Activated naive CD8-positive, alpha-beta T cell treated with anti-CD3 and anti-CD28 coated beads, Interleukin-2, amount 50 U/mL, for 16 hours (primary cell): ENCODE measurements at regions not wholly inside any gene's neighbourhood (a gene's known extent, or its start where the extent isn't known, plus 50 kb on each side); places are given as distances from the start of the nearest gene placed in this dataset.
"Not testable (repeated sequence)": the region's sequence is repeated elsewhere in the genome, so short reads cannot be mapped to it uniquely, and the experiment has no call there.

Source experiments
- DNase-seq: peaks from one replicate; pipeline ENCODE4 v3.0.0-alpha.2; 2020; ENCODE audit warnings: low read depth, low spot score

DNA sequence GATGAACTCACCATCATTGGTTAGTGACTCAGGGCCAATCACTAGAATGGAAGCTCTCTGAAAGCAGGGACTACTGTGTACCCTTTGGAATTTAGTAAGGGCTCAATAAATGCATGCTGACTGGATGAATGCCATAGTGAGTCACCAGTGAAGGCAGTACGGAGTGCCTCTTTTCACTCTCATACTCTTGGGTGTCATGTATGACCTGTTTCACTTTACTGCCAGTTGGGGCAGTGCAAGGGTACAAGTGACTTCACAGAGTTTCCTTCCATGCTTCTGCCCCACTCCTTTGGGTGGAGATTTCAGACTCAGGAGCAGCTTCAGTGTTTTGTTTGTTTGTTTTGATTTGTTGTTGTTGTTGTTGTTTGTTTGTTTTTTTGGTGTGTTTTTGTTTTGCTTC is 57.7 kb downstream of the SOX3 start:
- no peak for DNase-seq

DNA sequence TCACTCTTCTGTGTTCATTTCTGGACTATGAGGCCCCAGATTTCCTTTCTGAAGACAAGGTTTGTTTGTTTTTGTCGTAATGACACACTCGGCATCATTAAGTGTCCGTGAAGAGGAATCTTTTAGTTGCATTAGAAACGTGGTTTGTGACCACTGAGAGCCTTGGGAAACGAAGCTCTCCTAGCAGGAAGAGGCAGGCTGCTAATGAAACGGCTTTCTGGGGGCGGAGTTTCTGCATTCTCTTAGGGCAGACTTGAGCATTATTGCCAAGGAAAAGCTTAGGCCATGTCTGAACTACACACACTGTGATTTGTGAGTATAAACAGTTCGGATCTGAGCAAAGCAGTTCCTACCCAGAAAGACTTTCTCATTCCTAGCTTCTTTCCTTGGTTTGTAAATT is 64.0 kb downstream of the SOX3 start:
- no peak for DNase-seq

DNA sequence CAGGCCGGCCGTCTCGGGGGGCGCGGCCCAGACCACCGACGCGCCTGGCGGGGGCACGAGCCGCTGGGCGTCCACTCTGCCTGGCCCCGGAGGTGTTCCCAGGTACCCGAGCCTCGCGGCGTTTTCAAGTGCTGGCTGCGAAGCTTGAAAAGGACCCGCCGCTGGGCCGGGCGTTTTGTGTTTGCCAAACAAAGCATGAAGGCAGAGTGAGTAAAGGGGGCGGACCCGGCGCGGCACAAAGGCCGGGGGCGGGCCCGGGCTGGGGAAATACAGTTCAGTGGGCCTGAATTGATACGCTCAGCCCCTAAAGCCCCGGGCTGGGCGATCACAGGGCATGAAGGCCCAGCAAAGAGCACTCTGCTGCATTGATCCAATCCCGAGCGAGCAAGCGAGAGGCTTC is 65.4 kb downstream of the SOX3 start:
- DNase-seq, result no peak

DNA sequence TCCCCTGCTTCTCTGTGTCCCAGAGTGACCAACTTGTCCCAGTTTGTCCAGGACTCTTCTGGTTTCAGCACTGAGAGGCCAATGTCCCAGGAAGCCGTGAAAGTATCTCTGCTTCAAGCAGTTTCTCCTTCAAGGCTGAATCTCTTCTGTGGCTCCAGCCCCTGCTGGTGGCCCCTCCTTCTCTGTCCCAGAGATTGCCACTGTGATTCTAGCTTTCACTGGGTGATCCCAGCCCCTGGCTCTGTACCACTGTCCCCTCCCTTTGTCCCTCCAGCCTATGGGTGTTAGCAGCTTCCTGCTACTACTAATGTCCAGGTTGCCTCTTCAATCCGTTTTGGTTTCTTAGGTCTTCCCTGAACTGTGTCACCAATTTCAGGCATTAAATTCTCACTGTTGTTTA is 70.5 kb downstream of the SOX3 start:
- DNase-seq, result no peak

DNA sequence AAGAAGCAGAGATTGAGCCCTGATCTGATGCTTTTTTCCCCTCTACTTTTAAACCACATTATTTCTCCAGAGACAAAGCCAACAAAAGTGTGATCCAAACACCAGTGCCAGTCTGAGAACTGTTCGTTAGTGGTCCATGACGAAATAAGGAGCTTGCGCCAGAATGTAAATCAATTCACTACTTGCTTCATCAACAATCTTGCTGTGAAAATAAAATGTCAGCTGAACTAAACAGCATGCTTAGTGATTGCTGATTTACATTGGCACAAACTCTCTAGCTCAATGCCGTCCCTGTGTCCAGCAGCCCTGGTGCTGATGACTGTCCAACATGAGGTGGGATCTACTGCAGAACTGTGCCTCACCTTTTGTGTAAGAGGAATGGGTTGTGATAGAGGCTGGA is 71.3 kb downstream of the SOX3 start:
- no peak for DNase-seq

DNA sequence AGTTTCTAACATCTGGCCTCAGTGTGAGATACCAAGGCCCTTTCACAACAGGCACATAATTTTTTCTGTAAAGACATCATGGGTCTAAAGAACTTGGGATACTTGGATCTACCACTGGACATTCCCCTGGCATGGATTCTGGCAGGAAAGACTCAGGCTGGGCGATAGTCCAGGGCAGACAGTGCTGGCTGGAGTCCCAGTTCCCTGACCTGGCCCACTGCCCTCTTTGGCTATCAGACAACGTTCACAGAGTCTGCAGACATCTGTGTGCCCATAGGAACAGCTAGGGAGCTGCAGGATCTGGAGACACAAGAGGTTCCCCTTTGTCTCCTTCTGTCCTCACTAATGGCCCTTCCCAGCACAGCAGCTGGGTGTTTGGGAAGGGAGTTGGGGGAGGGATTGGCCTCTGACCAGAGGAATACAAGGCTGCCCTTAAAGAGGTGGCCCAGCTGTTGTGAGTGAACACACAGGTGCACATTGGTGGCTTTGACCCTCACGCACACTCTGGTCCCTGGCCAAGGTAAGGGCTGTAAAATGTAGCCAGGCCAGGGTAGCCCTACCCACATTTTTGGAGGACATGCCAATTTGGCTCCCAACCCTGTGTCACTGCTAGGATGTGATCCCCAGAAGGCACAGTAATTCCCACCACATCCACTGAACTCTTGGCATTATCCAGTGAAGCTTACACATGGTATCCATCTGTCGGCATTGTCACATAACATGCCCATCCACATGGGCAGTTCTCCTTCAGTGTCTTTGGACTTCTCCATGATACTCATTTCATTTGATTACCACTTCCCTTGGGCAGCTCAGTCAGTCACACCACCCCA is 72.3 kb downstream of the SOX3 start:
- DNase-seq, result no peak

DNA sequence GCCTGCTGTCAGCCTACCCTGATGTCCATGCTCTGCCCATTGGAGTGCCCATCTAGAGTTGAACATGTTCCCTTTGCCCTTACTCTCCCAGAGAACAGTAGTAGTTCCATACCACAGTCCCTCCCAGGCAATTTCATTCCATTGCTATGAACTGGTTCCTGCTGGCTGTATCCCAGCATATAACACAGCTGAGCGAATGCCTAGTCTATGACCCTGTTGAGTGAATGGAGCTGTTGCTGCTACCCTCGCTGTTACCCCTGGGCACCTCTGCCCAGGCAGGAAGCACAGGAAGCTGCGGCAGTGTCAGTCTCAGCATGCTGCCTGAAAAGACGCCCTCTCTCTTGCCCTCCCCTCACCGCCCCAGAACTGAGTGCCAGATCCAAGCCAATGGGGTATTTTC is 73.3 kb downstream of the SOX3 start:
- DNase-seq, result no peak

DNA sequence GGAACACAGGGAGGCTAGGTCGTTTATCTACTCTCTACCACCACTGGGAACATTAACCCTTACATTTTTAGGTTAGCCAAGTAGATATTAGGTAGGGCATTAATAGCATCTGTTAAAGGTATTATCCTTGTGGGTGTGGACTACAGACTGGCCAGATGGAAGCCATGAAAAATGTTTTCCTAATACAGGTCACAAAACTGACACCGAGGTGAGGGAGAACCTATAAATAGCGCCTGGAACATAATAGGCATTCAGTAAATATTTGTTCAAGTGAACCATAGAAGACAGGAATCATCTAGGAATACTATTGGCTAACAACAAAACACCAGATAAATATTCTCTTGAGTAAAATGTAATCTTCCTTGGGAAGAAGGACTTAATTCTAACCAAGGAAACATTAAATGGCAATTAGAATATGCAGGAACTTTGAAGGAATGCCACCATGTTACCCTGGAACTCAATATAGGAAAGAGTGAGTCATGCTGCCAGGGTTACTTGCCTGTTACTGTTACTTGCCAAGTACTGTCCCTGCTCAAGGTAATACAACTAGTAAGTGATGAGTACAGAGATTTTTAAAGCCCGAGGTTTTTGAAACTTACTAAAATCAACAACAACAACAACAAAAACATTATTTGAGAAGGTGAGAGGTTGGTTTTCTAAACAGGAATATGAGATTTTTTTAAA is 79.0 kb downstream of the SOX3 start:
- no peak for DNase-seq

DNA sequence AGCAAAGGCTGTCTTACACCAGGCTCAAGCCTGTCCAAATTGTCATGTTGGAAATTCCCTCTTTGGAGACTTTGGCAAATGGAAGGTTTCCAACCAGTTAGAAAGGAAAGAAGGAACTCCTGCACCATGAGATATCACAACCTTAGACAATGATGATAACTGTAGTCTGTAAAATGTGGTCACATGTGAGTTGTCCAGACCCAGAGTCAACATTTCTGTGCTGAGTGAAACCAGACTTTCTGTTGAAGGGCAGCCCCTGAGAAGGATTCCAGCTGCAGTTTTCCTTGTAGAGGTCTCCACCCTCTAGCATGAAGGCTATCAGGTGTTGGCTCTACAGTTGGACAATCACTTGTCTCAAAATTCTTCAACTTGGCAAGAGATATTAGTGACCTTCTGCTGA is 82.4 kb downstream of the SOX3 start:
- no peak for DNase-seq

DNA sequence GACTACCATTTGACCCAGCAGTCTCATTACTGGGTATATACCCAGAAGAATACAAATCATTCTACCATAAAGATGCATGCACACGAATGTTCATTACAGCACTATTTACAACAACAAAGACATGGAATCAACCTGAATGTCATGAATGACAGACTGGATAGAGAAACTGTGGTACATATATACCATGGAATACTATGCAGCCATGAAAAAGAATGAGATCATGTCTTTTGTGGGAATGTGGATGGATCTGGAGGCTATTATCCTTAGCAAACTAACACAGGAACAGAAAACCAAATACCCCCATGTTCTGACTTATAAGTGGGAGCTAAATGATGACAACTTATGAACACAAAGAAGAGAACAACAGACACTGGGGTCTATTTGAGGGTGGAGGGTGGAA is 102.7 kb downstream of the SOX3 start:
- DNase-seq, result not testable (repeated sequence)

DNA sequence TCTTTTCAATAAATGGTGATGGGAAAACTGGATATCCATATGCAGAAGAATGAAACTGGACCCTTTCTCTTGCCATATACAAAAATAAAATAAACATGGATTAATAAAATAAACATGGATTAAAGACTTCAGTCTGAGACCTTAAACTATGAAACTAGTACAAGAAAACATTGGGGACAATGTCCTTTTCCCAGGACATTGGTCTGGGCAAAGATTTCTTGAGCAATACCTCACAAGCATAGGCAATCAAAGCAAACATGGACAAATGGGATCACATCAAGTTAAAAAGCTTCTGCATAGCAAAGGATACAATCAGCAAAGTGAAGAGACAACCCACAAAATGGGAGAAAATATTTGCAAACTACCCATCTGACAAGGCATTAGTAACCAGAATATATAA is 108.5 kb downstream of the SOX3 start:
- not testable (repeated sequence) for DNase-seq

DNA sequence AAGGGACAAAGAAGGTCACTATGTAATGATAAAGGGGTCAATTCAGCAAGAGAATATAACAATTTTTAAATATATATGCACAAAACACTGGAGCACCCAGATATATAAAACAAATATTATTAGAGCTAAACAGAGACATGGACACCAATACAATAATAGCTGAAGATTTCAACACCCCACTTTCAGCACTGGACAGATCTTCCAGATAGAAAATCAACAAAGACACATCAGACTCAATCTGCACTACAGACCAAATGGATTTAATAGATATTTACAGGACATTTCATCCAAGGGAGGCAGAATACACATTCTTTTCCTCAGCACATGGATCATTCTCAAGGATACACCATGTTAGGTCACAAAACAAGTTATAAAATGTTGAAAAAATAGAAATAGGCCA is 111.4 kb downstream of the SOX3 start:
- DNase-seq, result no peak

DNA sequence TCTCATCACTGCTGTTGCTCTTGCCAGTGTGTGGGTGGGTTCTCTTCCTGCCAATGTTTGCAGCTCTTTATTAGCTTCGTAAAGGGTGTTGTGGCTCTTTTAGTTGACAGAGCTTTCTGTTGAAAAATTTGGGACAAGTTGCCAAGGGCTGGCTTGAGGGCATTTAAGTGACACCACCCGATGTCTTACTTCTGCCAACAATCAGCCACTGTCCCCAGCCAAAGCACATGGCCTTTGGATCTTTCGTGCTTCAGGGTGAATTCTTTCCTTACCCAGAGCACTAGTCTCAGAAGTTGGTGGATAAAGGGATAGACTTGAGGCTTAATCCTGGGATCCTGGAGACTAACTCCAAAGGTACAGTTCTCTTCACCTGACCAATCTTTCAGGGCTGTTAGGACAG is 113.6 kb downstream of the SOX3 start:
- no peak for DNase-seq

DNA sequence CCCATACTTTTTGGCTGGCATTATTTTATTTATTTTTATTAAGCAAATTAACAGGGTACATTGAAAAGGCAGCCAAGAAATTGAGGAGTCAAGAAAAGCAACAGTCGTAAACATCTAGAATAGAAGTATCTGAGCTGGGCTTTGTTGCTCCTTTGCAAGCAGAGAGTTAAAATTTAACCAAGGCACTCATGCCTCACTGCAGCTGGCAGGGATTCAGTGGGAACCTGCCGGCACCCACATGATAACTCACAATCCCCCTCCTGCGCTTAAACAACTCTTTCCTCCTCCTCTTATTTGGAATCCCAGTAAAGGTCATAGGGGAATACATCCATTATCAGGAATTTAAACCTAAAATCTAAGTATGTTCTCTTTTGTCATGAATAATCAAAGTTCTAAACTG is 115.5 kb downstream of the SOX3 start:
- no peak for DNase-seq

DNA sequence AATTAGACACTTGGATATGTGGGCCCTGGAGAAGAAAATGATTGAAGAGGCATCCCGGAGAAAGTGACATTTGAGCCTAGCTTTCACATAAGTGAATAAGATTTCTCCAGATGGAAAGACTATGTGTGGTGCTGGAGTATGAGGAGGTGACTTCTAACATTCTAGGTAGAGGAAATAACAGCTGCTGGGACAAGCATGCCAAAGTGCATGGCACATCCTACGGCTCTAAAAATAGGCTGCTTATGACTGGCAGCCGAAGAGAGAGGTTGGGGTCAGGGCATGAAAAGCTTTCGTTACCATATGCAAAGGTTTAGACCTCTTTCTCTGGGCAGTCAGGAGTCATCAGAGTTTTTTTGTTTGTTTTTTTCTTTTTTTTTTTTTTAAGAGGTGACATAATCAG is 142.0 kb downstream of the SOX3 start:
- DNase-seq, result no peak

DNA sequence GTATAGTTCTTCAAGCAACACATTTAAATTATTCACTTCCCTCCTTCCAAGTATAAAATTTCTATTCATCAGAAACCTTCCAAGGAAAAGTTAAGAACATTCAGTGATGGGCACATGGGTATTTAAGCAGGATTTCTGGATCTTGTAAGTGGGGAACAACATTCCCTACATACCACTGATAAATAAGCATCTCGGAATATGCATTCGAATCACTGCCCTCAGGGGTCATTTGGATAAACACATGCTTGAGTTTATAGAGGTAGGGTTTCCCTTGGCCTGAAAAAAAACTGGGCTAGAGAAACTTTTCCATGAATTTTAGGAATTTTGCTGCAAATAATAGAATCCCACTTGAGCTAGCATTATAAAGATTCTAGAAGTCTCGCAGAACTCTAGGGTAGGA is 143.9 kb downstream of the SOX3 start:
- DNase-seq, result no peak

DNA sequence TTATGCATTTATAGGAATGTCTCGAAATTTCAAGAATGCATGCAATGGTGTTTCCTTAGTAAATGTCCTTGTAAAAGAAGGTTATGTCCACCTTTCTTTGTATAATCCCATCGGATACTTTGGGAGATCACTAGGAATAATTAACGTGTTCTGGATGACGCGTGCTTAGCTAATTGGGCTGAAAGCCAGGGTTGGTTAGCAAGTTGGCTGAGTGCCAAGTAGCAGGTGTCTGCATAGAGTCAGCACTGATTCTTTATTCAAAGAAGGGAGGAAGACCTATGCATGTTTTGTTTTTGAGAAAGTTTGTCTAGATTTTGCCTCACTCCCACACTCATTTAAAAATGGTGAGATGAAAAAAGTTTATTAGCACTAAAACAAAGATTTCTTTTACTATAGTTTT is 144.6 kb downstream of the SOX3 start:
- no peak for DNase-seq

DNA sequence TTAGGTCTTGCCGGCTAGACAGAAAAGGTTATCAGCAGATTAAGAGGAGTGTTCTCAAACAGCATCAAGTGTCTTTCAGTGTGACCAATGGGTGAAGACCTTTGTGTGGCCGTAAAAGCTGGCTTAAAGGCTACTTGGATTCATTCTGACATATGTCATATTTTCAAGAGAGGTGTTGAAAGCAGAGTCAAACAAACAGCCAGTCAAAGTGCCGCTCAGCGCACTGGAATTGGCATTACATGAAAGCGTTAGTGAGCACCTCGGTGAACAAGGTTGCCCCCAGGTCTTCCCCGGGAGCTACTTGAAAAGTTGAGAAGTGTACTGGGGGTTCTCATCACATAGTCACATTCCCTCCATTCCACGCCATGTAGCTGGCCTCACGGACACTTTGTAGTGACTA is 148.9 kb downstream of the SOX3 start:
- no peak for DNase-seq

DNA sequence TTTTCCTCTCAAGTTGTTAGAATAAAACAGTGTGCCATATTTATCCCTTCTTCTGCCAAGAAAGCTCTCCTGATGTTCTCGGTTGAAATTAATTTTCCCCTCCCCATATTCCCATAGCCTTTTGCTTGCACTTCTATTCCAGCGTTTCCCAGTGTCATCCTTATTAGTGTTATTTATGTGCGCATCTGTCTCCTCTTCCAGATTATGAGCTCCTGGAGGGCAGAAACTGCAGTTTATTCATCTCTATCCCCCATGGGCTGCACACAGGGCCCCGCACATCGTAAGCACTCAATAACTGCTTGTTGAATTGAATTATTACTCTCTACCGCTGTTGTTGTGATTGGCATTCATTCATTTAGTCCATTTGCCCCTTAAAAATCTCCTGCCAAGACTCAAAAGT is 149.4 kb downstream of the SOX3 start:
- DNase-seq, result no peak

DNA sequence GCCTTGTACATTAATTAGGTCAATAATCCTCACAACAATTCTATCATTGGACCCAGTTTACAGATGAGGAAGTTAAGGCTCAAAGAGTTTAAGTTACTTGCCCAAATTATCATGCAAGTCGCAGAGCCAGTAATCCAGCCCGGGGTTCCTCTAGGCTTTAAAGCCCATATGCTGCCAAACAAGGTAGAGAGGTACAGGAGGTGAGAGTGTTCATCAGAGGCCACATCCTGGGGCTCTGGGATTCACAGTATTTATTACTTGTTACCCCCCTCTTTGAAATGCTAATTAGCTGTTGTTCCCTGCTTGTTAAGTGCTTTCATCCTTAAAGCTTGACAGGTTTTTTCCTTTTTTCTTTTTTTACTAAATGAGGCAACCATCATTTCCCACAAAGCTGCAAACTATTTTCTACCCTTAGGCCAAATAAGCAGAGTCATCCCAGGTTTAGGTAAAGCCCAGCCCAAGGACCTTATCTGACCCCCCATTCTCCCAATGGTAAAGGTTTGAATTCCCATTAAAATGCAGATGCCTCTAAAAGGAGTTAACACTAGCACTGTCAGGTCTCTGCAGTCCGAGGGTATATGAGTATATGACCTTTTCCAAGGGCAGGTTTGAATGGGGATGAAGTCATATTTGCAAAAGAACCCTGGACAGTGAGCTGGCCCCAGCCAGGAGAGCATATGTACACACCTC is 150.3 kb downstream of the SOX3 start:
- no peak for DNase-seq

DNA sequence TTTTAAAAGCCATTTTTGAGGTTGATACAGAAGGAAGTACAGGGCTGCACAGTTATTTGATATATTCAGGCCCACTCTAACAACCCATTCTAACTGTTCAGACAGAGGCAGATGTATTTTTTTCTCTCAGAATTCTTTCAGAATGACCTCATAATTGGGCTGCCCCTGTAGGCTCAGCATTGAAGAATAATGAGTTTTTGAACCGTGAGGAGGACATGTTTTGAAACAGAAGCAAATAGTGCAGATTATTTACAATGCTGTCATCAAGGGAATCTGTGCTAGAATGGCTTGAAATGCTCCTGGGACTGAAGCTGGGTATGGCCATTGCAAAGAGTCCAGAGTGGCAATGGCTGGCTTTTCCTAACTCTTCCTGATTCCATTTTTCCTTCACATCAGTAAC is 158.1 kb downstream of the SOX3 start:
- DNase-seq, result no peak

DNA sequence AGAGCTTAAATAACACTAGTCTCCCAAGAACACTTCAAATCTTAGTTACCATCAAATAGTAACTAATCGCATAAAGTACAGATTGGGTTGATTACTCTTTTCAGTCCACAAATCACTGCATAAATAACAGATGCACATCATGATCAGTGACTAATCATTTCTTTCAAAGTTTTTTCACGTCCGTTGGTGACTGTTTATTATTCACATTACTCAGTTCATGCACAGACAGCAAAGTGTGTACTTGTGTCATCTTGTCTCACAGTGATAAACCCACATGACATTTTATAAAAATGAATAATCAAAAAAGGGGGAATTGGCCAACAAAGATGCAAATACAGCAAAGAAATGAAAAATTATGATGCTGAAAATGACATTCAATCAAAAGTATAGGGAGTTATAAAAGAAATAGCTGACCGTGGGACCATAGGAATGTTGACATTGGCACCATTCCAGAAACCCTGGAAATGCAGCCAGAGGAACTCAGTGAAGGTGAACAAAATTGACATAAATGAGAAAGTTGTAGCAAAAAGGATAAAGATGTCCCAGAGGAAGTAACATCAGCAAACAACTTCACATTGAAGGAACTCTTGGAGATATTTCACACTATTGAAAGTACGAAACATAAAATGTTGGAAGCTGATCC is 161.5 kb downstream of the SOX3 start:
- no peak for DNase-seq
